Hepatocyte (in vitro differentiated cells): ENCODE measurements at regions not wholly inside any gene's neighbourhood (a gene's known extent, or its start where the extent isn't known, plus 50 kb on each side); places are given as distances from the start of the nearest gene placed in this dataset.
"Not testable (repeated sequence)": the region's sequence is repeated elsewhere in the genome, so short reads cannot be mapped to it uniquely, and the experiment has no call there.

Source experiments
- DNase-seq: peaks from one replicate; pipeline ENCODE4 v3.0.0-alpha.2; 2016; ENCODE audit warnings: low spot score
- H2AFZ ChIP-seq: fragments of 200-600 bp; sonication (generic); 2 replicates; pipeline ENCODE4 v1.6.0; 2016; ENCODE audit warnings: antibody characterized with exemption, mild to moderate bottlenecking
- H3K27ac ChIP-seq: fragments of 200-600 bp; sonication (generic); 2 replicates; pipeline ENCODE4 v1.5.1; 2016; ENCODE audit warnings: mild to moderate bottlenecking
- H3K27me3 ChIP-seq: fragments of 200-600 bp; sonication (generic); 2 replicates; pipeline ENCODE4 v1.6.1; 2016
- H3K36me3 ChIP-seq: fragments of 200-600 bp; sonication (generic); replicated peaks from 2 replicates; pipeline ENCODE4 v1.5.1; 2016; ENCODE audit warnings: low read depth; ENCODE audit not compliant: insufficient read depth
- H3K4me1 ChIP-seq: fragments of 200-600 bp; sonication (generic); 2 replicates; pipeline ENCODE4 v1.5.1; 2016; ENCODE audit warnings: mild to moderate bottlenecking, moderate library complexity; ENCODE audit not compliant: insufficient read depth
- H3K4me2 ChIP-seq: fragments of 200-600 bp; sonication (generic); 2 replicates; pipeline ENCODE4 v1.6.0; 2016
- H3K4me3 ChIP-seq: fragments of 200-600 bp; sonication (generic); 2 replicates; pipeline ENCODE4 v1.5.1; 2016; ENCODE audit warnings: mild to moderate bottlenecking
- H3K79me2 ChIP-seq: fragments of 200-600 bp; sonication (generic); 2 replicates; pipeline ENCODE4 v1.6.0; 2017; ENCODE audit warnings: mild to moderate bottlenecking
- H3K9me2 ChIP-seq: fragments of 200-600 bp; sonication (generic); replicated peaks from 2 replicates; pipeline ENCODE4 v1.6.0; 2017; ENCODE audit warnings: mild to moderate bottlenecking; ENCODE audit not compliant: insufficient read depth
- H3K9me3 ChIP-seq: fragments of 200-600 bp; sonication (generic); 2 replicates; pipeline ENCODE4 v1.5.1; 2016; ENCODE audit warnings: low read depth, mild to moderate bottlenecking
- H4K20me1 ChIP-seq: fragments of 200-600 bp; sonication (generic); 2 replicates; pipeline ENCODE4 v1.6.0; 2016; ENCODE audit warnings: mild to moderate bottlenecking; ENCODE audit not compliant: insufficient read depth, poor library complexity, severe bottlenecking
- CTCF ChIP-seq: fragments of 200-600 bp; sonication (generic); IDR thresholded peaks from 2 replicates; pipeline ENCODE4 v1.5.1; 2016; ENCODE audit warnings: antibody characterized with exemption, mild to moderate bottlenecking; ENCODE audit not compliant: poor library complexity
- EZH2 ChIP-seq: fragments of 200-600 bp; sonication (generic); IDR thresholded peaks from 2 replicates; pipeline ENCODE4 v1.6.1; 2016; ENCODE audit warnings: antibody characterized with exemption, mild to moderate bottlenecking, borderline replicate concordance
- EZH2phosphoT487 ChIP-seq: fragments of 200-600 bp; sonication (generic); IDR thresholded peaks from one replicate; pipeline ENCODE4 v1.6.1; 2018; ENCODE audit warnings: antibody characterized with exemption, mild to moderate bottlenecking, low read depth, moderate library complexity; ENCODE audit not compliant: unreplicated experiment, severe bottlenecking
- WGBS: methylation state at CpG from one replicate; pipeline ENCODE4 v1.1.6; 2016; ENCODE audit warnings: low lambda C conversion rate; ENCODE audit errors: missing lambda C conversion rate; 5-methylcytosine and 5-hydroxymethylcytosine counted together

DNA sequence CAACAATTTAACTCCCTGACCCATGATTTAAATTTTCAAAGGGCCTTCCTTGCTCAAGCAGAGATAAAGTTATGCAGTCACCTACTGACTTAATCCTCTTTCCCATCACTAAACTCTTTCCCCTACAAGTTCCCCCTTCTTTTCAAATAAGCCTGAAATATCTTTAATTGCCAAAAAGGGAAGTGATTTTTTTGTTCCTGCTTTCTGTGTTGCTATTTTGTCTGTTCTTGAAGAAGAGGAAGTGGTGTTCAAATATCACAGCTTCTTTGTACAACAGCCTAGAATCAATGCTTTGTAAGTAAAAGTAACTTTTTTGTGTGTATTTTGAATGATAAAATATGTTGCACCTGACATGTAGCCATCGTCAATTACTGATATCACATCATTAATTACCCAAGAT lies 595.9 kb downstream of the CENPC start:
- Histone ChIP-seq H3K4me3 (no peak overlapping the region), H2AFZ (no peak overlapping the region), H3K4me1 (no peaks in the 10 kb centered on the region), H4K20me1 (no peaks in the 10 kb centered on the region), H3K9me2 (no peaks in the 10 kb centered on the region), H3K4me2 (no peak overlapping the region), H3K9me3 (no peaks in the 10 kb centered on the region), H3K36me3 (no peaks in the 10 kb centered on the region), H3K27me3 (no peaks in the 10 kb centered on the region), H3K27ac (no peak overlapping the region), H3K79me2 (no peaks in the 10 kb centered on the region)
- WGBS: 86% methylated on average over 1 of the region's 1 CpG
- TF ChIP-seq EZH2 (no peak), CTCF (no peak), EZH2phosphoT487 (no peak)
- no peak for DNase-seq

- Histone ChIP-seq H3K4me1 (no peaks in the 10 kb centered on the region), H3K36me3 (no peaks in the 10 kb centered on the region), H2AFZ (no peak overlapping the region), H3K27ac (no peak overlapping the region), H4K20me1 (no peaks in the 10 kb centered on the region), H3K79me2 (no peaks in the 10 kb centered on the region), H3K27me3 (no peaks in the 10 kb centered on the region), H3K9me2 (no peaks in the 10 kb centered on the region), H3K4me2 (no peak overlapping the region), H3K9me3 (no peaks in the 10 kb centered on the region), H3K4me3 (no peak overlapping the region)
- TF ChIP-seq EZH2phosphoT487 (no peak), CTCF (no peak)
- no peak for DNase-seq
- 80% methylated on average over 1 of the region's 1 CpG for WGBS
These were observed 598.5 kb downstream of the CENPC start for GRCh38 chr4:66946761-66947160.

DNA sequence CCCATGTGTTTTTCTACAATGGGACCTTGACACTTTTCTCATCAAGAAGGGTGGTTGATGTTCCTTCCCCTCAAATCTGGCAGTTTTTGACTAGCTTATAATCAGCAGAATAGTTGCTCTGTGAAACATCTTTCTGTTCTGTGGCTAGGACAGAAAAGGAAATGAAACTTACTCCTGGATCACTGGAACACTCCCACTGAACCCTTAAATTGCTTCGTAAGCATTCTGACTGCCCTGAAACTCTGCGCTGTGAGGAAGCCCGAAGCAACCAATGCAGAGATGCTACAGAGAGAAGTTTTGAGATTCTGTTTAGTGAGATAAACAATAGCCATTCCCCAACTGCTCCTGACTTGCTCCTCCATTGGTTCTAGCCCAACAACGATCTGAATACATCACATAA lies 602.2 kb downstream of the CENPC start:
- Histone ChIP-seq H3K4me1 (no peaks in the 10 kb centered on the region), H3K4me2 (no peak overlapping the region), H2AFZ (no peak overlapping the region), H3K9me2 (no peaks in the 10 kb centered on the region), H3K79me2 (no peaks in the 10 kb centered on the region), H3K27ac (no peak overlapping the region), H3K9me3 (no peaks in the 10 kb centered on the region), H3K27me3 (no peaks in the 10 kb centered on the region), H4K20me1 (no peaks in the 10 kb centered on the region), H3K4me3 (no peak overlapping the region), H3K36me3 (no peaks in the 10 kb centered on the region)
- no peak for TF ChIP-seq EZH2
- 94% methylated on average over 4 of the region's 4 CpGs for WGBS
- DNase-seq: no peak

- H2AFZ ChIP-seq, DNase-seq, H3K4me3 ChIP-seq, H4K20me1 ChIP-seq, H3K27me3 ChIP-seq, H3K27ac ChIP-seq, H3K79me2 ChIP-seq, H3K4me1 ChIP-seq, H3K9me2 ChIP-seq, H3K9me3 ChIP-seq, H3K36me3 ChIP-seq, H3K4me2 ChIP-seq: not testable (repeated sequence)
- WGBS: 92% methylated on average over 3 of the region's 3 CpGs
These were observed 613.3 kb downstream of the CENPC start for GRCh38 chr4:66931981-66932380.

GRCh38 chr4:66930206-66930605 lies 615.1 kb downstream of the CENPC start:
- Histone ChIP-seq H4K20me1 (no peaks in the 10 kb centered on the region), H3K79me2 (no peaks in the 10 kb centered on the region), H3K4me1 (no peaks in the 10 kb centered on the region), H3K9me2 (no peaks in the 10 kb centered on the region), H3K9me3 (no peaks in the 10 kb centered on the region), H3K4me3 (no peak overlapping the region), H3K27ac (no peak overlapping the region), H3K27me3 (no peaks in the 10 kb centered on the region), H2AFZ (no peak overlapping the region), H3K4me2 (no peak overlapping the region), H3K36me3 (no peaks in the 10 kb centered on the region)
- no peak for DNase-seq
- TF ChIP-seq EZH2phosphoT487: no peak
- no peak for TF ChIP-seq CTCF
- TF ChIP-seq EZH2: no peak
